ACHN (cell line): ENCODE measurements at regions not wholly inside any gene's neighbourhood (a gene's known extent, or its start where the extent isn't known, plus 50 kb on each side); places are given as distances from the start of the nearest gene placed in this dataset.

Experiments used
- DNase-seq: peaks from one replicate; pipeline ENCODE4 v3.0.0-alpha.2; 2015
- in situ Hi-C: cut with HindIII; loops from 2 replicates; pipeline ENCODE4 v1.10.0; 2017; ENCODE audit warnings: low sequenced_read_pairs, low pct_ligation_motif_present, low pct_unique_long_range_greater_than_20kb

DNA sequence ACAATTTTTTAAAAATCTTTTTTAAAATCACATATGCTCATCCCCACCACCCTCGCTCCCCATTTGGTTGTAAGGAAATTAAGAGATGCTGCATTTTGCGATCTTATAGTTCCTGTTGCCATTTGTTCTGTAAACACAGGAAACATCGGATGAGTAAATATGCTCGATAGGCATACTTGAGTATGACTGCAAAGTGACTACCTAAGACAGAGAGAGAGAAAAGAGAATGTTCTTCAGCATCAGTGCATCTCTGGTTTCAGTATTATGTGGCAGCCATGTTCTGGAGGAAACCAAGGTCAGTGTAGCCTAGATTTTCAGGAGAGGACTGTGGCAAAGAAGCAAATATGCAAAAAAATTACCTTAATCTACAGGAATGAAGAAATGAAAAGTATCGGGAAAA lies 265.5 kb upstream of the FMN2 start:
- in situ Hi-C loops = no loop called here
- DNase-seq = no peak

DNA sequence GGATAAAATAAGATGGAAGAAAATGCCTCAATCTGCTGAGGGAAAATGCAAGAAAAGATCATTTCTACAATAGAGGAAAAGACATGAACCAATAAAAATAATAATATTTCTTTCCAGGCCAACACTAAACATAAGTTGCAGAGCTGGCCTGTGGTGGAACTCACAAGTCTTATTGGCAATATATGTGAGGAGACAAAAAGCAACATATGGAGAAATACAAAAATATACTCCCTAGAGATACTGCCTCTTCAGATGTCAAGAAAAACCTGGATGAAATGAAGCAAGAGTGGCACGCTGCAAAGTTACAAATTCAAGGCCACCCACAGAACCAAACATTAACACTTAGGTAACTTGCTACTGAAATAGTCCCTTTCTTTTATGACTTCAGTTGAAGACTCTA lies 264.9 kb upstream of the FMN2 start:
- in situ Hi-C loops = no loop called here
- no peak for DNase-seq

DNA sequence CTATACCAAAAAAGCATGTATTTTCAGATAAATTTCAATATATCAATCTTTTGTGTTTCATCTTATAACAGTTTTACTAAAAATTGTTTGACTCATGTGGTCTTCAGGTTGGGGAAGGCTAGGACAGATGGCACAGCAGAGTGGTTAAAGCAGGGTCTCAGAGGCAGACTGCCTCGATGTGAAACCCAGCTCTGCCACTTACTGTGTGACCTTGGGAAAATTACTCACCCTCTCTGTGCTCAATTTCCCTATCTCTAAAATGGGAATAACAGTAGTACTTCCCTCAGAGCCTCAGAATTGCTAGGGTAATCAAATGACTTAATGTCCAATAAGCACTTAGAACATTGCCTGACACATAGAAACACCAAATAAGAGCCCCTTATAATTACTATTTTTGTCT lies 262.1 kb upstream of the FMN2 start:
- in situ Hi-C loops = no loop called here
- DNase-seq = no peak

DNA sequence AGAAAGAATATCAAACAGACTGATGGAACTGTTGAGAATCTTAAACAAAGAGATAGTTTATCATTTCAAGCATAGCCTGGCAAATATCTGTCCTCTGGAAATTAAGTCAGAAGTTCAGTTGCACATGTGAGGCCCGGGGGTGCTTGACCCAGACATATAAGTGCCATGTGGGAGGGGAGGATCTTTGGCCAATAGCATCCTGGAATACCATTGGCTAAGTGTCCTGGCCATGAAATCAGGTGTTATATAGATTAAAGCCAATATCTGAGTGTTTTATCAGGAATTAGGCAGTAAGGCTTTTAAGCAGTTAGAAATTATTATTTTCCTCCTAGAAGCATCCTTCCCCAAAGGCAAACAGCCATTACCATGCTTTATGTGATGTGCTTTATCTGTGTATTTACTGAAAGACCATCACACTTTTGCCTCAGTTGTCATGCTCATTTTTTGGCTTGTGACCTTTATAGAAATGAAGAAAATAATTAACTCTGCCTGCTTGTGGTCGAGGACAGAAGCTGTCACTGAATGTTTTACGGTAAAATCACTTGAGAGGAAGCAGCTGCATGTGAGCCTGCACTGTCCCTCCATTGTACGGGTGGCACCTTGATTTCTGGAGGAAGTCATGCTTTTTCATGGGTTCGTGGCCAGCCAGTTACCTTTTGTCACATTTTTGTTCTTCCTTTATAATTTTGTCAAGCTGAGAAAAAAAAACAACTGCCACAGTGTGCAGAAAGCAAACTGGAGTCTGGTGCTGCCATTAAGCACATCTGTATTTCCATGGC lies 259.9 kb upstream of the FMN2 start:
- DNase-seq = no peak
- in situ Hi-C loops = no loop called here

DNA sequence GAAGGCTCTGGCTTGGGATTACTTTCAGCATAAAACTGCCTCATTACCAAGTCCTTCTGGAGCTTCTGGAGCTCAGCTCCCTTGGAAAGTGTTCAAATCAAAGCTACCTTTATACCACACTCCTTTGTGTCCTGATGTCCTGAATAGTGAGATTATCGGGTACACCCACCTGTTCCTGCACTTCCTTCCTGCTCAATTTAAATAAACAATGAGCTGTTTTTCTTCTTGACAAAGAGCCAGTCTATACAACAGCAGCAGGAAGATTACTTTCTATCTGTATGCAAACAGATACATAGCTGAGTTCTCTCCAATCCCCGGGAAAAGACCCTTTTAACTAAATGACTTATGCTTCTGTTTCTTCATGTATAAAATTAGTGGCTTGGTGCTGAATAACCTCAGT lies 258.0 kb upstream of the FMN2 start:
- in situ Hi-C loops = no loop called here
- DNase-seq = no peak

DNA sequence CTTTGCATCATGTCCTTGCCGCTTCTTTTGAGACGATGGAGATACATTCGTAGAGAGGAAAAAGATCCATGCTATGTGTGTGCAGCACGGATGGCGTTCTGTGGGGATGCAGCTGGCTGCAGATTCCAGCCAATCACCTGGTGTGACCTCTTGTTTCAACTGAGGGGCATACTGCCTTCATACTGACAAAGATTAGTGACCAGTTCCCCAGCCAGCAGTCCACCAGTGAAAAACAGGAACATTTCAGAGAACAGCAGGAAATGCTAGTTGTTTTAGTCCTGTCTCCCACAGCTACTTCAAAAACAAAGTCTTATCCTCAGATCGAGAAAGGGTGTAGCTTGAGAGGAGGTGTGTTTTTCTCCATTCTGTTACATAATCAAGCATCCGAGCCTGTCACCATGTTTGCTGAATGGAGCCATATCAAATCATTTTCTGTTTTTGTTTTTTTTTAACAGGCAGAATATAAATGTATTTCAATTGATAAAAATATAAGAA lies 255.7 kb upstream of the FMN2 start:
- DNase-seq = no peak
- in situ Hi-C loops = no loop called here

DNA sequence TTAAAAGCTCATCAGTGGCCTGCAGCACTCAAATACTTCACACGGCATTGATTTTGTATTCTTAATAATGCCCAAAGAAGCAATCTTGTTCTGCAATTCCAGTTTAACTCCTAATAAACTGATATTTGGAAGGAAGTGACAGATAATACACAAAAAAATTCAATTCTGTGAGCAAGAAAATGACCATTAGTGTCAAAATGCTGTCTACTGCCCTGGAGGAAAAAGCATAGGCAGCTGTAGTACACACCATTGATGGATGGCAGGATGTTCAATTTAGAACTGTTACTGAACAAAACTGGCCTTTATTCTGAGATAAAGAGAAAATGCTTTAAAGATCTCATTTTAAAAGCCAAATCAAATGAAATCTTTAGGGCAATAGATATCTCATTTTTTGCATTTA lies 251.3 kb upstream of the FMN2 start:
- in situ Hi-C loops = no loop called here
- no peak for DNase-seq

DNA sequence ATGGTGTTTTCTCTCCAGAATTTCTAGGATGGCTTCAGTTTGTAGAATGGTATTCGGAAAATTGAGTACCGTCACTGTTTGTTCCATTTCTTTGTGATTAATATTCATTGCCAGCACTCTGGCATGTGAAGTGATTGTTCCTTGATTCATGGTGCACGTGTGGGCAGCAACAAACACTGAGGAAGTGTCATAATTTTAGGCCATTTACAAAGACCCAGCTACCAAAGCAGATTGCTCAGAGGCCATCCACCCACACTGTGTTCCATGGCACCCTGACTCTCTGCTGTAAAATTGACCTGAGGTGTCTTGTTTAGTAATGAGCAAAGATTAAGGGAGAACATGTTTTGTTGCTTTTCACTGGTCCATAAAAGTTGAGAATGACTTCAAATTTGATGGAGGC lies 250.9 kb upstream of the FMN2 start:
- in situ Hi-C loops = no loop called here
- DNase-seq = no peak

DNA sequence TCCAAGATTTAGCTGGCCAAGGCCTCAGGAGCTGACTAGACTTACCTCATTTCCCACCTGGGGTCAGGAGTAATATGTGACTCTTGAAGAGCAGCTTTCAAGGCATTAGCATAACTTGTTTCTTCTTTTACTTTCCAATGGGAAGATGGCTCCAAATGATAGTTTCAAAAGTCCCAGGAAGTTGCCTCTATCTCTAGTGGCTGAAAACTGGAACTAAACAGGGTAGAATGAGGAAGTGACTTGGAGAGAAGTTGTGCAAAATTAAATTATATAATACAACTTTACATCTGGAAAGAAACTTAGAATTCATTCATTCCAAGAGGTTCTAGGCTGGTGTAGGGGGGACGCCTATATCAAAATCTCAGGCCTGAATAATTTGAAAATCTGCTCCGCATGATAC lies 250.1 kb upstream of the FMN2 start:
- DNase-seq = no peak
- in situ Hi-C loops = no loop called here

DNA sequence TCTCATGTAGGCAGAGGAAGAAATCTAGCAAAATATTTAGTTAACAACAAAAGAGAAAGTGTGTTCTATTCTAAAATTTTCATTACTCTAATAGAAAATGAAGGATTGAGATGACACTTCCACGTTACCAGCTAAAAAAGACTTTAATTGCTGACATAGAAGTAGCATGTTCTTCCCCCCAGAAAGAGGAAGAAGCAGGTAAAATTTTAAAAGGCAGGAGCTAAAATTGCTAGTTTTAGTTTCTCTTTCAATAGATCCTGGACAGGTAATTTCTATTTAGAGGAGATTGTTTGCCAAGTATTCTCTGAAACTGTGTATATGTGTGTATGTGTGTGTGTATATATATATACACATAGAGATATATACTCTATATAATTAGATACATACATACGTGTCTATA lies 248.1 kb upstream of the FMN2 start:
- in situ Hi-C loops = no loop called here
- no peak for DNase-seq

DNA sequence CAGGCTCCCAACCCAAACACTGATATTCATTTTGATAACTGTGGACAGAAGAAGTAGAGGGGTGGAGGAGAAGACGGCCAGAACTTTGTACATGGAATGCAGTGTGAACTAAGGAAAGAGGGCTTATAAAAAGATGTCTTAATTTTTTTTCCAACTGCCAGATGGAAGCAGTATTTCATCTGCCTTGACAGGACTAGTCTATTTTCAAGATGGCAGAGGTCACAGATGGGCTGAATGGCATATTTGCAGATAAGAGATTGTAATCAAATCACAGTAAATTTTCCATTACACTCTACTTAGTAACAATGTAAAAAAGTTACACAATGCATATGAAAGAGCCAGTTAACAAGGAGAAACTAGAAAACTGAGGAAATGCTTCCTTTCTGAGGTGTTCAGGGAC lies 246.8 kb upstream of the FMN2 start:
- DNase-seq = no peak
- in situ Hi-C loops = no loop called here

DNA sequence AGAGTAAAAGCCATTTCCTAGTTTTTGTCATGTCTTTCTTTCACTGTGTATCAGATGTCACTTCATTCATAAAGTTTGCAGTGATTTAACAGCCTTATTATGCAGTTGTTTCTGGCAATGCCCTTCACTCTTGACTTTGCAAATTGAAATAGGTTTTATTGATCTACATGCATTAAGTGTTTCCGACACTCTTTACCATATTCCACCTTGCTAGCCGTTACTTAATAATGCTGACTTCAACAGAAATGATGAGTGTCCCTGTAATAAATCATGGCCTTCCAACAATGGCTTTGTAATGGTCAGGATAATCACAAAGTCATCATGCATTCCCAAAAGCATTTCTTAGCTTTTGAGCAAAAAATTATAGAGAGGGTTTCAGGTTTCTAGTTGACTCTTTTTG lies 236.8 kb upstream of the FMN2 start:
- in situ Hi-C loops = no loop called here

DNA sequence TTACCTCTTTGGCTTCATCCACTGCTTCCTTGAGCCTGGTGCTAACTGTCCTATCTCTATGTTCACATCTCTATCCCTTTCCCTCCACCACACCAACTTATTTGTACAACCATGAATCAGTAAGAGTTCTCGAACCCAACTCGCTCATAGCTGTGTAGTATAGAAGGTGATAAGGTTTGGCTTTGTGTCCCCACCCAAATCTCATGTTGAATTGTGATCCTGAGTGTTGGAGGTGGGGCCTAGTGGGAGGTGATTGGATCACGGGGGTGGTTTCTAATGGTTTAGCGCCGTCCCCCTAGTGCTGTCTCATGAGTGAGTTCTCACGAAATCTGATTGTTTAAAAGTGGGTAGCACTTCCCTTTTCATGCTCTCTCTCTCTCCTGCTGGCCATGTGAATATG lies 235.6 kb upstream of the FMN2 start:
- in situ Hi-C loops = no loop called here
- no peak for DNase-seq

More for the DNA sequence above, 236.8 kb upstream of the FMN2 start:
- no peak for DNase-seq

DNA sequence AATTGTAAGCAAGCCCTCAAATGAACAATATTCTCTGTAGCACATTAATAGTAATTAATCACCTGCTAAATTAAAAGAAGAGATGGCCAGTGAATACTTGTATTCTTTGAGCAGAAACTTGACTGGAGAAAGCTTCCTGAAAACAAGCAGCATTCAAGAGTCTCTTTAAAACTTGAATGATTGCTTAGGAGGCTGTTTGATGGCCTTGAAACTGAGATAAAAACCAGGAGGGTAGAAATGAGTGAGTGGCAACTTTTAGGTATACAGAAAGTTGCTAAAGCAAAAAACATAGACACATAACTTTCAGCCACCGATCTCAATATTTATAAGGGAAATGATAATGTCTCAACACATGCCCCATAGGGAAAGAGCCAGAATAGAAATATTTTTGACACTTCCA lies 234.8 kb upstream of the FMN2 start:
- no peak for DNase-seq
- in situ Hi-C loops = no loop called here

DNA sequence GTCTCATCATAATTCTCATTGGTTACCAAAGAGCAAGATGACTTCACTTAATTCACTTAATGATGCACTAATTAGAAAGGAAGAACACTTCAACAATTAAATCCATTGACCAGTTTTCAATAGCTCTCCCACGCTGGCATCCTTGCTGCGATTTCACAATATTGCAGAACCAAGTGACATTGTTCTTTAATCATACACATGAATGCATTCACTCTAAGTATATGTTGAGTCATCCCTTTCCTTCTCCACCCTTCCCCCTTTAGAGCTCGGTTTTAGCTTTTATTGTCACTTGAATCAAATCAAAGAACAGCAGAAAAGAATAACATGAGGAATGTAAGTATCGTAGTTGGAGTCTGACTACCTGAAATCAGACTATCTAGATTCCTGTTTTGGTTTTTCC lies 233.6 kb upstream of the FMN2 start:
- no peak for DNase-seq
- in situ Hi-C loops = no loop called here

DNA sequence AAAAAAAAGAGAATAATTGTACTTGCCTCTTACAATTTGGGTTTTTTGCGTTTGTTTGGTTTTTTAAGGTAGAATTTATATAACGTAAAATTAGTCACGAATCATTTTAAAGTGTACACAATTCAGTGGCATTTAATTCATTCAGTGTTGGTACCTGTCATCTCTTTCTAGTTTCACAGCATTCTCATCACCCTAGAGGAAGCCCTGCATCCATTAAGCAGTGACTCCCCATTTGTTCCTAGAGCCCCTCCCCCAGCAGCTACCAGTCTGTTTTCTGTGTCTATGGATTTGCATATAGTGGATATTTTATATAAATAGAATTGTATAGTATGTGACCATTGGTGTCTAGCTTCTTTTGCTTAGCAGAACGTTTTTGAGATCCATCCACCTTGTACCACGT lies 233.2 kb upstream of the FMN2 start:
- no peak for DNase-seq
- in situ Hi-C loops = no loop called here

DNA sequence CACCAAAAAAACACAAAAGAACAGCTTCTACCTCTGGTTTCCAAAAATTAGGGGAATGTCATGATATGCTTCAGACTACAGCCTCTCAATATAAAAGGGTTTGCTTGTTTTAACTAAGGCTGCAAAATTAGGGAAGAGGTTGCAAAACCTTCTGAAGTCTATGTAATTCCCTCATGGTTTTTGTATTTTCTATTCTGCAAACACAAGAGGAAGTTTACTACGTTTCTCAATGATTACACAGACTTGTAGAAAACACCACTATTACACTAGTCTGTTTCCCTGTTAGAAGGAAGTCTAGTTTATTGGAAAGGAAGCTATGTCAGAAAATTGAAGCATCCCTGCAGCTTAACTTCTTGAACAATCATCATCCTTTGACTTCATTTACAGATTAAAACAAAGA lies 229.7 kb upstream of the FMN2 start:
- in situ Hi-C loops = no loop called here
- DNase-seq = no peak

DNA sequence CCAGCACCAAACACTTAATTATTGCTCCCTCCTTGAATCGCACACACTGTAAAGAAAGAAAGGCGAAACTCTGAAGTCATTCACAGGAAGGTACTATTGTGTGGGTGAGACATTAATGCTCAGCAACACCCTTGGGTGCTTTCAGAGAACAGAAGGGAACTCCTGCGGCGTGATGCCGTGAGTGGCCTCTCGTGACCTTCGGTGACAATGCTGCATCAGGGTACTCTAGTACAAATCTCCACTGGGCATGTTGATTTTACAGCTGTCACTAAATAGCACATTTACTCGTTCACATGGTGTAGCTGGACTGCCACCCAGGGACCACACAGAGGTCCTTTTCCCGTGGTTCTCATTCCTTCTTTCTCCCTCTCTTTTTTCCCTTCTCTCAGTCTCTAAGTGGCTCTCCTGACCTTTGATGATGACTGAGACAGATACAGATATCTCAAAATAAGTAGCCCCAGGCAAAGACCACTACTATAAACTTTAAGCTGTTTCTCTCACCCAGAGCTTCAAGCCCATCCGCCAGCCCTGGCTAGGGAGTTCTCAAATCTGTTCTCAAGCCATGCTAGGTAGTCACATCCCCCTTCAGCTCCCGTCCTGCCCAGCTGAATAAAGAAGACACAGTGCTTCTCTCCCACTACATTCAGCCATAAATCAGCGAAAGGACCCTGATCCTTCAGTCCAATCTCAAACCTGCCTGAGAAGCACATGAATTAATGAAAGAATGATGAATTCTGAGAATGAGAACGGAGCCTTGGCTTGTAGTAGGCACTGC lies 223.4 kb upstream of the FMN2 start:
- in situ Hi-C loops = no loop called here
- DNase-seq = no peak

DNA sequence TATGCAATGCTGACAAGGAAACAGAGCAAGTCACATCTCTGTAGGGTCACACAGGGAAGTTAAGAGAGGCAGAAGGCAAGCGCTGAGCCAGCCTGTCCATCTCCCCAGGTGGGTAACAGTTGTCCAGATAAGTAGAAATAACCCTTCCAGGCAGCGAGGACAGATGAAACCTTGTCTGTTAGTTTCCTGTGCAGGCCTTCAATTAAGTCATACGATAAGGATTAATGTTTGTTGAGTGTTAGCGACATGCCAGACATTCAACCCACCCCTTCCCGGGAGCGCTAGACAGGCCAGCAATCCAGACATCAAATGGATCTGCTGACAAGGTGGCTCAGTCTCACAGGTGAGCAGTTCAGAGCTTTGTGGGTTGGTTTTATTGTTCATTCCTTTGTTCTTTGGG lies 221.5 kb upstream of the FMN2 start:
- in situ Hi-C loops = no loop called here
- DNase-seq = no peak

DNA sequence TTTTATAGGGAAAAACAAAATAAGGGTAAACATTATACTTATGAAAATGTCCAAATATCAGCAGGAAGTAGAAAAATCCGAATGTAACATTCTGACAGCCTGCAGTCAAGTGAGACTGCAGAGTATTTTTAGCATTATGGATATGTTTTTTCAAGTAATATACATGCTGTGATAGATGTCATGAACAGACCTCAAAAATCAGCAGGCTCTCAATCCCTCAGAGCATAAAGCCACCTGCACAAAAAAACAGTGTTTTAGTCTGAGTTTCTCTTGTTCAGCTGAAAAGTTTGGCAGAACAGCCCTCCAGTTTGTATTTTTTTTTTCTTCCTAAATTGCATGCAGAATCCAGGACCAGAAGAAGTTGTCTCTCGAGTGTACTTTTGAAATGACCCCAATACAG lies 219.1 kb upstream of the FMN2 start:
- in situ Hi-C loops = no loop called here
- DNase-seq = no peak
